GM19372 (cell line): ENCODE measurements at regions not wholly inside any gene's neighbourhood (a gene's known extent, or its start where the extent isn't known, plus 50 kb on each side); places are given as distances from the start of the nearest gene placed in this dataset.

Source experiments
- ATAC-seq: cut with Tn5 transposase; IDR thresholded peaks from one replicate; pipeline ENCODE4 v1.9.1; 2021; ENCODE audit warnings: mild to moderate bottlenecking, low read depth, moderate library complexity; ENCODE audit not compliant: unreplicated experiment

- ATAC-seq = no peak
Measured at GRCh38 chr10:119996944-119997343, 104.4 kb downstream of the SEC23IP start.

GRCh38 chr10:119997429-119997828, 104.9 kb downstream of the SEC23IP start:
- ATAC-seq = no peak

- no peak for ATAC-seq
Measured at GRCh38 chr10:120002785-120003184, 110.3 kb downstream of the SEC23IP start.

GRCh38 chr10:120005207-120006201, 113.0 kb downstream of the SEC23IP start:
- ATAC-seq = no peak

GRCh38 chr10:120007261-120007660, 114.7 kb downstream of the SEC23IP start:
- no peak for ATAC-seq

GRCh38 chr10:120011359-120012130, 119.0 kb downstream of the SEC23IP start:
- no peak for ATAC-seq

- no peak for ATAC-seq
Measured at GRCh38 chr10:120012131-120012400, 119.5 kb downstream of the SEC23IP start.

GRCh38 chr10:120012566-120012965, 120.0 kb downstream of the SEC23IP start:
- no peak for ATAC-seq

- no peak for ATAC-seq
Measured at GRCh38 chr10:120014031-120014430, 121.5 kb downstream of the SEC23IP start.

- no peak for ATAC-seq
Measured at GRCh38 chr10:120015064-120015463, 122.5 kb downstream of the SEC23IP start.

- ATAC-seq = no peak
Measured at GRCh38 chr10:120016906-120017305, 124.4 kb downstream of the SEC23IP start.

GRCh38 chr10:120017733-120018417, 125.3 kb downstream of the SEC23IP start:
- no peak for ATAC-seq

- ATAC-seq = no peak
Measured at GRCh38 chr10:120018695-120019094, 126.2 kb downstream of the SEC23IP start.

GRCh38 chr10:120019568-120019967, 127.0 kb downstream of the SEC23IP start:
- ATAC-seq = no peak

GRCh38 chr10:120022357-120022756, 129.8 kb downstream of the SEC23IP start:
- no peak for ATAC-seq

- ATAC-seq = no peak
Measured at GRCh38 chr10:120034236-120034635, 141.7 kb downstream of the SEC23IP start.

GRCh38 chr10:120039046-120039445, 146.5 kb downstream of the SEC23IP start:
- no peak for ATAC-seq

GRCh38 chr10:120039826-120040225, 147.3 kb downstream of the SEC23IP start:
- no peak for ATAC-seq

- ATAC-seq = no peak
Measured at GRCh38 chr10:120041807-120042559, 149.5 kb downstream of the SEC23IP start.

GRCh38 chr10:120042705-120043104, 150.2 kb downstream of the SEC23IP start:
- ATAC-seq = no peak
